ENCODE measurements at regions not wholly inside any gene's neighbourhood (a gene's known extent, or its start where the extent isn't known, plus 50 kb on each side); places are given as distances from the start of the nearest gene placed in this dataset.
"Not testable (repeated sequence)": the region's sequence is repeated elsewhere in the genome, so short reads cannot be mapped to it uniquely, and the experiment has no call there.

DNA sequence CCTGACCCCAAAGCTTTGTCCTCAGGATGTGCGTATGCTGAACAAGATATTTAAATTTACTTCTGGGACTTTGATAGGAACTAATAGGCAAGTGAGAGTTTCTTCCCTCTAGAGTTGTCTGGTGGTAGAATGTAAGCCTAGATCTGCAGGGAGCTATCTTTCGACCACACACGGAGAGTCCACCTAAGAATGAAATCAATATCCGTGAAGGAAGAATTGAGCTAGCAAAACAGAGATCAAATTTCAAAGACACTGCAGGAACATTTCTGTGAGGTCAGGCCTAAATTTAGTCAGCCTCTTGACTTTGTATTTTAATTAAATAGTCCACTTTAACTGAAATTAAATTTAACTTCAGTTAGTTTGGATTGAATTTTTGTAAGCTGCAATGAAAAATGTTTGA, 871.3 kb downstream of the RAB28 start (continued):
- TF ChIP-seq, protein P1, sequence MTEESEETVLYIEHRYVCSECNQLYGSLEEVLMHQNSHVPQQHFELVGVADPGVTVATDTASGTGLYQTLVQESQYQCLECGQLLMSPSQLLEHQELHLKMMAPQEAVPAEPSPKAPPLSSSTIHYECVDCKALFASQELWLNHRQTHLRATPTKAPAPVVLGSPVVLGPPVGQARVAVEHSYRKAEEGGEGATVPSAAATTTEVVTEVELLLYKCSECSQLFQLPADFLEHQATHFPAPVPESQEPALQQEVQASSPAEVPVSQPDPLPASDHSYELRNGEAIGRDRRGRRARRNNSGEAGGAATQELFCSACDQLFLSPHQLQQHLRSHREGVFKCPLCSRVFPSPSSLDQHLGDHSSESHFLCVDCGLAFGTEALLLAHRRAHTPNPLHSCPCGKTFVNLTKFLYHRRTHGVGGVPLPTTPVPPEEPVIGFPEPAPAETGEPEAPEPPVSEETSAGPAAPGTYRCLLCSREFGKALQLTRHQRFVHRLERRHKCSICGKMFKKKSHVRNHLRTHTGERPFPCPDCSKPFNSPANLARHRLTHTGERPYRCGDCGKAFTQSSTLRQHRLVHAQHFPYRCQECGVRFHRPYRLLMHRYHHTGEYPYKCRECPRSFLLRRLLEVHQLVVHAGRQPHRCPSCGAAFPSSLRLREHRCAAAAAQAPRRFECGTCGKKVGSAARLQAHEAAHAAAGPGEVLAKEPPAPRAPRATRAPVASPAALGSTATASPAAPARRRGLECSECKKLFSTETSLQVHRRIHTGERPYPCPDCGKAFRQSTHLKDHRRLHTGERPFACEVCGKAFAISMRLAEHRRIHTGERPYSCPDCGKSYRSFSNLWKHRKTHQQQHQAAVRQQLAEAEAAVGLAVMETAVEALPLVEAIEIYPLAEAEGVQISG (CRISPR knock-in tag; IDR thresholded peaks at IDR 0.05), result no peak
- TF ChIP-seq CBX5 (CRISPR knock-in tag; IDR thresholded peaks at IDR 0.05; ENCODE audit: borderline replicate concordance) (no peak), FOSL2 (CRISPR knock-in tag; IDR thresholded peaks at IDR 0.05) (no peak)

DNA sequence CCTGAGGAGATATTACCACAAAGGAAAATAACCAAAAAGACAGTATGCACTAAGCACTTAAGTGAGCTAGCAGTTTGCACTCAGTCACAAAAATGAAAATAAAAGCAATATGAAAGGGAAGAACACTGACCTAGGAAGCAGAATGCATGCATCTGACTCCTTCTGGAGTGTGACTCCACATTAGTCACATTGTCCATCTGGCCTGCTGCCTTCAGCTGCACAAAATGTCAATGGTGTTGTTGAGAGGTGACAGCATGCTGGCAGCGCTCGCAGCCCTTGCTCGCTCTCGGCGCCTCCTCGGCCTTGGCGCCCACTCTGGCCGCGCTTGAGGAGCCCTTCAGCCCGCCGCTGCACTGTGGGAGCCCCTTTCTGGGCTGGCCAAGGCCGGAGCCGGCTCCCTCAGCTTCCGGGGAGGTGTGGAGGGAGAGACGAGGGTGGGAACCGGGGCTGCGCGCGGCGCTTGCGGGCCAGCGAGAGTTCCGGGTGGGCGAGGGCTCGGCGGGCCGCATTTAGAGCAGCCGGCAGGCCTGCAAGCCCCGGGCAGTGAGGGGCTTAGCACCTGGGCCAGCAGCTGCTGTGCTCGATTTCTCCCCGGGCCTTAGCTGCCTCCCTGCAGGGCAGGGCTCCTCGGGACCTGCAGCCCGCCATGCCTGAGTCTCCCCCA, 874.8 kb downstream of the RAB28 start:
- H3K36me3 ChIP-seq (replicated peaks in 1 of 2; ENCODE audit: control insufficient read depth in 1 of 2, insufficient read depth in 2 of 2, low read length in 2 of 2); H4K20me1 ChIP-seq (ENCODE audit: insufficient read depth, low read length); BruUV-seq (replicated peaks); FAIRE-seq; H3K9ac ChIP-seq (ENCODE audit: insufficient read depth, low read depth, low read length); H3K27me3 ChIP-seq (ENCODE audit: control insufficient read depth in 1 of 2, insufficient read depth in 2 of 2, low read length in 2 of 2); intact Hi-C loops (cut with micrococcal nuclease; ENCODE audit: unreplicated experiment); DNase-seq (ENCODE audit: low spot score); H3K9me3 ChIP-seq (ENCODE audit: low read length); POLR2A ChIA-PET; in situ Hi-C loops (cut with HindIII; ENCODE audit: extremely low pct_ligation_motif_present, low pct_unique_long_range_greater_than_20kb); H3K27ac ChIP-seq (ENCODE audit: extremely low read length, insufficient read depth, low read length); H3K79me2 ChIP-seq (ENCODE audit: insufficient read depth, low read length); H3K4me1 ChIP-seq (ENCODE audit: insufficient read depth, low read length); ATAC-seq; CTCF ChIA-PET (ENCODE audit: low intra/inter-chr PET ratio, low total read pairs); H3K4me2 ChIP-seq (ENCODE audit: low read depth, low read length); H3K4me3 ChIP-seq (replicated peaks in 1 of 3; ENCODE audit: insufficient read depth in 1 of 3, low read depth in 2 of 3, low read length in 3 of 3); H2AFZ ChIP-seq (ENCODE audit: low read length): not testable (repeated sequence)
- 45% methylated on average over 12 of the region's 33 CpGs for WGBS (ENCODE audit: low lambda C conversion rate)

DNA sequence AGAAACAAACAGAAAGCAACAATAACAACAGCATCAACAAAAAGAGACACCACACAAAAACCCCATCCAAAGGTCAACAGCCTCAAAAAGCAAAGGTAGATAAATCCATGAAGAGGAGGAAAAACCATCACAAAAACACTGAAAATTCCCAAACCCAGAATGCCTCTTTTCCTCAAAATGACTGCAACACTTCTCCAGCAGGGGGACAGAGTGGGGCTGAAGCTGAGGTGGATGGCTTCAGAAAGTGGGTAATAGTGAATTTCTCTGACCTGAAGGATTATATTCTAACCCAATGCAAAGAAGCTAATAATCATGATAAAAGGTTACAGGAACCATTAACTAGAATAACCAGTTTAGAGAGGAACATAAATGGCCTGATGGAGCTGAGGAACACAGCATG, 888.2 kb downstream of the RAB28 start:
- no peak for TF ChIP-seq CCAR2 (optimal IDR thresholded peaks at IDR 0.05; ENCODE audit: low read depth, low read length)
- TF ChIP-seq, protein P2, sequence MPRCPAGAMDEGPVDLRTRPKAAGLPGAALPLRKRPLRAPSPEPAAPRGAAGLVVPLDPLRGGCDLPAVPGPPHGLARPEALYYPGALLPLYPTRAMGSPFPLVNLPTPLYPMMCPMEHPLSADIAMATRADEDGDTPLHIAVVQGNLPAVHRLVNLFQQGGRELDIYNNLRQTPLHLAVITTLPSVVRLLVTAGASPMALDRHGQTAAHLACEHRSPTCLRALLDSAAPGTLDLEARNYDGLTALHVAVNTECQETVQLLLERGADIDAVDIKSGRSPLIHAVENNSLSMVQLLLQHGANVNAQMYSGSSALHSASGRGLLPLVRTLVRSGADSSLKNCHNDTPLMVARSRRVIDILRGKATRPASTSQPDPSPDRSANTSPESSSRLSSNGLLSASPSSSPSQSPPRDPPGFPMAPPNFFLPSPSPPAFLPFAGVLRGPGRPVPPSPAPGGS (CRISPR knock-in tag; IDR thresholded peaks at IDR 0.05), result no peak
- TF ChIP-seq, protein P3, sequence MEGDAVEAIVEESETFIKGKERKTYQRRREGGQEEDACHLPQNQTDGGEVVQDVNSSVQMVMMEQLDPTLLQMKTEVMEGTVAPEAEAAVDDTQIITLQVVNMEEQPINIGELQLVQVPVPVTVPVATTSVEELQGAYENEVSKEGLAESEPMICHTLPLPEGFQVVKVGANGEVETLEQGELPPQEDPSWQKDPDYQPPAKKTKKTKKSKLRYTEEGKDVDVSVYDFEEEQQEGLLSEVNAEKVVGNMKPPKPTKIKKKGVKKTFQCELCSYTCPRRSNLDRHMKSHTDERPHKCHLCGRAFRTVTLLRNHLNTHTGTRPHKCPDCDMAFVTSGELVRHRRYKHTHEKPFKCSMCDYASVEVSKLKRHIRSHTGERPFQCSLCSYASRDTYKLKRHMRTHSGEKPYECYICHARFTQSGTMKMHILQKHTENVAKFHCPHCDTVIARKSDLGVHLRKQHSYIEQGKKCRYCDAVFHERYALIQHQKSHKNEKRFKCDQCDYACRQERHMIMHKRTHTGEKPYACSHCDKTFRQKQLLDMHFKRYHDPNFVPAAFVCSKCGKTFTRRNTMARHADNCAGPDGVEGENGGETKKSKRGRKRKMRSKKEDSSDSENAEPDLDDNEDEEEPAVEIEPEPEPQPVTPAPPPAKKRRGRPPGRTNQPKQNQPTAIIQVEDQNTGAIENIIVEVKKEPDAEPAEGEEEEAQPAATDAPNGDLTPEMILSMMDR (CRISPR knock-in tag; IDR thresholded peaks at IDR 0.05), result peak; percentile 25
- ATAC-seq (peak; percentile 49; the same call in 1 of the 3 replicates), DNase-seq (ENCODE audit: low spot score) (no peak), FAIRE-seq (no peak)
- no peaks in the 10 kb centered on the region for H3K4me1 ChIP-seq (ENCODE audit: insufficient read depth, low read length)
- no peak overlapping the region for H3K27ac ChIP-seq (ENCODE audit: extremely low read length, insufficient read depth, low read length)
- BruUV-seq (replicated peaks), result no TSS peak
- CTCF ChIA-PET (ENCODE audit: low intra/inter-chr PET ratio, low total read pairs), result no interaction called here
- no peak overlapping the region for H3K4me2 ChIP-seq (ENCODE audit: low read depth, low read length)
- no peak overlapping the region for H3K4me3 ChIP-seq (replicated peaks in 1 of 3; ENCODE audit: insufficient read depth in 1 of 3, low read depth in 2 of 3, low read length in 3 of 3)
- H3K27me3 ChIP-seq (ENCODE audit: control insufficient read depth in 1 of 2, insufficient read depth in 2 of 2, low read length in 2 of 2), result no peaks in the 10 kb centered on the region
- no peaks in the 10 kb centered on the region for H3K79me2 ChIP-seq (ENCODE audit: insufficient read depth, low read length)
- POLR2A ChIA-PET, result no interaction called here
- intact Hi-C loops (cut with micrococcal nuclease; ENCODE audit: unreplicated experiment), result no loop called here
- in situ Hi-C loops (cut with HindIII; ENCODE audit: extremely low pct_ligation_motif_present, low pct_unique_long_range_greater_than_20kb), result no loop called here
- H2AFZ ChIP-seq (ENCODE audit: low read length), result no peak overlapping the region
- H3K36me3 ChIP-seq (replicated peaks in 1 of 2; ENCODE audit: control insufficient read depth in 1 of 2, insufficient read depth in 2 of 2, low read length in 2 of 2), result no peaks in the 10 kb centered on the region
- no peaks in the 10 kb centered on the region for H4K20me1 ChIP-seq (ENCODE audit: insufficient read depth, low read length)
- H3K9ac ChIP-seq (ENCODE audit: insufficient read depth, low read depth, low read length), result no peak overlapping the region
- peaks cover 5% of the 10 kb centered on the region; the same call in 1 of the 2 replicates for H3K9me3 ChIP-seq (ENCODE audit: low read length)

Data from HepG2 (cell line).